Lower leg skin (tissue), 3 donors: ENCODE measurements at regions not wholly inside any gene's neighbourhood (a gene's known extent, or its start where the extent isn't known, plus 50 kb on each side); places are given as distances from the start of the nearest gene placed in this dataset.

Experiments used
- CTCF ChIP-seq, 3 donors: fragments of 450-650 bp; IDR thresholded peaks; one replicate each; pipeline ENCODE4 v1.5.1; 2016; ENCODE audit warnings: antibody characterized with exemption in 3 of 3, mild to moderate bottlenecking in 3 of 3, moderate library complexity in 2 of 3
- POLR2A ChIP-seq, 2 donors: fragments of 450-650 bp; IDR thresholded peaks; one replicate each; pipeline ENCODE4 v1.6.1; 2016 to 2017; ENCODE audit warnings: antibody characterized with exemption in 2 of 2, mild to moderate bottlenecking in 1 of 2, moderate library complexity in 1 of 2

- no peak for TF ChIP-seq CTCF (IDR thresholded peaks at IDR 0.05)
- no peak for TF ChIP-seq POLR2A (IDR thresholded peaks at IDR 0.05)
These were observed 172.5 kb upstream of the TMEM45B start for GRCh38 chr11:129643031-129643721.
